HCT116 (cell line): ENCODE measurements at regions not wholly inside any gene's neighbourhood (a gene's known extent, or its start where the extent isn't known, plus 50 kb on each side); places are given as distances from the start of the nearest gene placed in this dataset.

Experiments
- ATAC-seq: fragments of 200-7000 bp; cut with Tn5 transposase; 2 replicates; pipeline ENCODE4 v1.9.1; 2020; ENCODE audit warnings: mild to moderate bottlenecking, moderate library complexity
- BruUV-seq: library from RNA; stranded (reverse); fragments of 400-500 nt; replicated peaks from 2 replicates; lab custom pipeline; 2021; lab: Mats Ljungman, UMichigan
- CTCF ChIA-PET: fragments of 300-600 bp; sonication (Branson Sonifier 250); formaldehyde crosslinking; loops from one replicate; lab custom pipeline; 2021; ENCODE audit warnings: antibody characterized with exemption; lab: Charles Lee
- POLR2A ChIA-PET: fragments of 300-600, 350-600 bp; sonication (Branson Sonifier 250); formaldehyde crosslinking; loops from one replicate; lab custom pipeline; 2021; ENCODE audit warnings: antibody characterized with exemption; lab: Charles Lee
- RAD21 ChIA-PET, 2 experiments: fragments of 300-600 bp; sonication (Branson Sonifier 250); formaldehyde crosslinking; loops; one replicate each; lab custom pipeline; 2023; ENCODE audit warnings: low total read pairs in 2 of 2; ENCODE audit not compliant: uncharacterized antibody in 2 of 2, unreplicated experiment in 2 of 2, low non-redundant PET in 1 of 2; lab: Charles Lee
- DNase-seq: peaks from one replicate; pipeline ENCODE4 v3.0.0-alpha.2; 2010; ENCODE audit warnings: low read depth, low spot score
- H2AFZ ChIP-seq: fragments of 200-600 bp; shearing (Covaris generic), sonication (generic); 2 replicates; pipeline ENCODE4 v1.6.1; 2017; ENCODE audit warnings: low read depth, mixed run types, mixed read lengths, antibody characterized with exemption, low read length; ENCODE audit not compliant: poor library complexity, severe bottlenecking
- H3K27ac ChIP-seq: 2 replicates; pipeline ENCODE4 v1.5.1; 2012; ENCODE audit warnings: low read depth, low read length
- H3K27me3 ChIP-seq: fragments of 200-600 bp; sonication (generic); 2 replicates; pipeline ENCODE4 v1.6.1; 2016; ENCODE audit warnings: mixed run types, low read length, mixed read lengths; ENCODE audit not compliant: insufficient read depth
- H3K36me3 ChIP-seq, 2 experiments: fragments of 200-500 bp in 1 of 2; fragments of 200-600 bp in 1 of 2; sonication (Bioruptor generic) in 1 of 2; sonication (generic) in 1 of 2; 2 replicates each; pipeline versions ENCODE4 v1.5.1 to v1.6.1; 2014 to 2016; ENCODE audit warnings: low read length in 2 of 2, inconsistent platforms in 1 of 2, mixed read lengths in 1 of 2, mixed run types in 1 of 2; ENCODE audit not compliant: insufficient read depth in 2 of 2, control insufficient read depth in 1 of 2
- H3K4me1 ChIP-seq, 2 experiments: fragments of 200-600 bp in 1 of 2; sonication (generic) in 1 of 2; 2 replicates each; pipeline versions ENCODE4 v1.5.1 to v1.6.1; 2012 to 2017; ENCODE audit warnings: low read length in 2 of 2, inconsistent platforms in 1 of 2, mild to moderate bottlenecking in 1 of 2, mixed read lengths in 1 of 2, mixed run types in 1 of 2, moderate library complexity in 1 of 2; ENCODE audit not compliant: insufficient read depth in 2 of 2, control insufficient read depth in 1 of 2
- H3K4me2 ChIP-seq: fragments of 200-600 bp; sonication (generic); 2 replicates; pipeline ENCODE4 v1.6.1; 2017; ENCODE audit warnings: mixed run types, low read length, mixed read lengths
- H3K4me3 ChIP-seq, 2 experiments: fragments of 200-600 bp in 1 of 2; sonication (generic) in 1 of 2; replicated peaks in 1 of 2; 2 replicates each; pipeline ENCODE4 v1.5.1; 2011 to 2016; ENCODE audit warnings: low read length in 2 of 2, control low read depth in 1 of 2, low read depth in 1 of 2, mild to moderate bottlenecking in 1 of 2, mixed read lengths in 1 of 2, mixed run types in 1 of 2
- H3K79me2 ChIP-seq: fragments of 200-600 bp; sonication (generic); 2 replicates; pipeline ENCODE4 v1.6.1; 2017; ENCODE audit warnings: mild to moderate bottlenecking, mixed run types, low read length, moderate library complexity, mixed read lengths; ENCODE audit not compliant: insufficient read depth
- H3K9ac ChIP-seq: fragments of 200-600 bp; sonication (generic); 2 replicates; pipeline ENCODE4 v1.6.1; 2016; ENCODE audit warnings: low read length, mixed read lengths
- H3K9me2 ChIP-seq: fragments of 200-600 bp; sonication (generic), shearing (Covaris generic); 2 replicates; pipeline ENCODE4 v1.6.1; 2017; ENCODE audit warnings: mixed run types, mild to moderate bottlenecking, moderate library complexity; ENCODE audit not compliant: insufficient read depth
- H3K9me3 ChIP-seq, 2 experiments: fragments of 200-500 bp in 1 of 2; fragments of 200-600 bp in 1 of 2; sonication (Bioruptor generic) in 1 of 2; sonication (generic) in 1 of 2; 2 replicates each; pipeline ENCODE4 v1.6.1; 2014 to 2017; ENCODE audit warnings: low read length in 2 of 2, mixed read lengths in 2 of 2, inconsistent platforms in 1 of 2, low read depth in 1 of 2, mild to moderate bottlenecking in 1 of 2, mixed run types in 1 of 2, moderate library complexity in 1 of 2; ENCODE audit not compliant: control insufficient read depth in 1 of 2, insufficient read depth in 1 of 2
- H4K20me1 ChIP-seq: fragments of 200-600 bp; sonication (generic), shearing (Covaris generic); 2 replicates; pipeline ENCODE4 v1.6.1; 2017; ENCODE audit warnings: mixed run types, mild to moderate bottlenecking, moderate library complexity; ENCODE audit not compliant: insufficient read depth
- EGR1 ChIP-seq: IDR thresholded peaks from 2 replicates; pipeline ENCODE4 v1.6.1; 2012; ENCODE audit warnings: low read depth
- ELF1 ChIP-seq: IDR thresholded peaks from 2 replicates; pipeline ENCODE4 v1.6.1; 2012; ENCODE audit warnings: low read depth, borderline replicate concordance
- EZH2 ChIP-seq: fragments of 200-600 bp; sonication (generic); IDR thresholded peaks from 2 replicates; pipeline ENCODE4 v1.6.1; 2017; ENCODE audit warnings: antibody characterized with exemption, mixed run types
- FOSL1 ChIP-seq: IDR thresholded peaks from 2 replicates; pipeline ENCODE4 v1.6.1; 2012; ENCODE audit warnings: low read depth
- JUND ChIP-seq: IDR thresholded peaks from 2 replicates; pipeline ENCODE4 v1.6.1; 2012
- POLR2A ChIP-seq: IDR thresholded peaks from 2 replicates; pipeline ENCODE4 v1.7.0; 2011; ENCODE audit warnings: borderline replicate concordance; ENCODE audit not compliant: insufficient read depth, insufficient read length; ENCODE audit errors: extremely low read depth
- RAD21 ChIP-seq: IDR thresholded peaks from 2 replicates; pipeline ENCODE4 v1.6.1; 2012; ENCODE audit warnings: low read depth, mild to moderate bottlenecking
- REST ChIP-seq: IDR thresholded peaks from 2 replicates; pipeline ENCODE4 v1.6.1; 2012; ENCODE audit warnings: low read depth
- SIN3A ChIP-seq: IDR thresholded peaks from 2 replicates; pipeline ENCODE4 v1.6.1; 2012; ENCODE audit warnings: low read depth
- SRF ChIP-seq: IDR thresholded peaks from 2 replicates; pipeline ENCODE4 v1.6.1; 2012; ENCODE audit warnings: low read depth
- YY1 ChIP-seq: IDR thresholded peaks from 2 replicates; pipeline ENCODE4 v1.6.1; 2011; ENCODE audit warnings: low read length, low read depth, moderate library complexity, mild to moderate bottlenecking; ENCODE audit not compliant: insufficient replicate concordance; ENCODE audit errors: extremely low read depth
- ZFX ChIP-seq: fragments of 450-650 bp; IDR thresholded peaks from 2 replicates; pipeline ENCODE4 v1.6.1; 2017
- intact Hi-C: fragments of 100-400 bp; cut with micrococcal nuclease; formaldehyde crosslinking; loops from 2 replicates; pipeline ENCODE4 v1.10.0; 2022
- TF ChIP-seq, protein P1 (sequence below): IDR thresholded peaks from 2 replicates; pipeline ENCODE4 v1.6.1; 2011; ENCODE audit warnings: mild to moderate bottlenecking, low read length, moderate library complexity; ENCODE audit not compliant: insufficient replicate concordance; ENCODE audit errors: extremely low read depth
- TF ChIP-seq, protein P2 (sequence below): IDR thresholded peaks from 2 replicates; pipeline ENCODE4 v1.6.1; 2012
- TF ChIP-seq, protein P3 (sequence below): IDR thresholded peaks from 2 replicates; pipeline ENCODE4 v1.6.1; 2012

- Histone ChIP-seq H3K27ac (no peak overlapping the region), H4K20me1 (no peaks in the 10 kb centered on the region), H3K9ac (no peak overlapping the region), H2AFZ (no peak overlapping the region), H3K4me3 (no peak overlapping the region), H3K4me1 (peaks cover 7 to 17% of the 10 kb centered on the region in 2 experiments; a peak in 3 of 4 replicates), H3K79me2 (no peaks in the 10 kb centered on the region), H3K4me2 (no peak overlapping the region), H3K9me3 (no peaks in the 10 kb centered on the region), H3K9me2 (no peaks in the 10 kb centered on the region), H3K36me3 (no peaks in the 10 kb centered on the region), H3K27me3 (no peaks in the 10 kb centered on the region)
- ChIA-PET RAD21 (no interaction called here), POLR2A (no interaction called here)
- intact Hi-C loops: no loop called here
- no peak for ATAC-seq
- no TSS peak for BruUV-seq
- no peak for DNase-seq
- TF ChIP-seq EGR1 (no peak), ZFX (no peak), RAD21 (no peak)
- TF ChIP-seq, all 23 proteins: peak for 0
- CTCF ChIA-PET: interaction anchor here (0.9 to 1.4 kb wide), 3 partner anchors 8 to 10 kb away, joined by 3 to 5 read pairs (median 3); no protein-coding TSS in a partner anchor
Observed at GRCh38 chr5:138651058-138651766, 76.0 kb upstream of the HSPA9 start.

- CTCF ChIA-PET: no interaction called here
- no peak overlapping the region for H3K4me2 ChIP-seq
- no peaks in the 10 kb centered on the region for H3K9me3 ChIP-seq
- H3K27ac ChIP-seq: no peak overlapping the region
- H3K4me1 ChIP-seq: peaks cover 7 to 17% of the 10 kb centered on the region in 2 experiments; a peak in 3 of 4 replicates
- H3K4me3 ChIP-seq: no peak overlapping the region
- no peaks in the 10 kb centered on the region for H3K9me2 ChIP-seq
- RAD21 ChIA-PET: no interaction called here
- POLR2A ChIA-PET: interaction anchor here (0.6 kb wide), 1 partner anchor 548 kb away, joined by 3 read pairs; no protein-coding TSS in a partner anchor
- BruUV-seq: no TSS peak
- H3K9ac ChIP-seq: no peak overlapping the region
- H4K20me1 ChIP-seq: no peaks in the 10 kb centered on the region
- no peaks in the 10 kb centered on the region for H3K79me2 ChIP-seq
- H3K27me3 ChIP-seq: no peaks in the 10 kb centered on the region
- no peak for ATAC-seq
- intact Hi-C loops: no loop called here
- DNase-seq: no peak
- no peaks in the 10 kb centered on the region for H3K36me3 ChIP-seq
- no peak overlapping the region for H2AFZ ChIP-seq
- TF ChIP-seq ELF1: no peak
- TF ChIP-seq SIN3A: no peak
- TF ChIP-seq RAD21: no peak
- TF ChIP-seq, protein P1, sequence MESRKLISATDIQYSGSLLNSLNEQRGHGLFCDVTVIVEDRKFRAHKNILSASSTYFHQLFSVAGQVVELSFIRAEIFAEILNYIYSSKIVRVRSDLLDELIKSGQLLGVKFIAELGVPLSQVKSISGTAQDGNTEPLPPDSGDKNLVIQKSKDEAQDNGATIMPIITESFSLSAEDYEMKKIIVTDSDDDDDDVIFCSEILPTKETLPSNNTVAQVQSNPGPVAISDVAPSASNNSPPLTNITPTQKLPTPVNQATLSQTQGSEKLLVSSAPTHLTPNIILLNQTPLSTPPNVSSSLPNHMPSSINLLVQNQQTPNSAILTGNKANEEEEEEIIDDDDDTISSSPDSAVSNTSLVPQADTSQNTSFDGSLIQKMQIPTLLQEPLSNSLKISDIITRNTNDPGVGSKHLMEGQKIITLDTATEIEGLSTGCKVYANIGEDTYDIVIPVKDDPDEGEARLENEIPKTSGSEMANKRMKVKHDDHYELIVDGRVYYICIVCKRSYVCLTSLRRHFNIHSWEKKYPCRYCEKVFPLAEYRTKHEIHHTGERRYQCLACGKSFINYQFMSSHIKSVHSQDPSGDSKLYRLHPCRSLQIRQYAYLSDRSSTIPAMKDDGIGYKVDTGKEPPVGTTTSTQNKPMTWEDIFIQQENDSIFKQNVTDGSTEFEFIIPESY: no peak
- TF ChIP-seq, protein P2, sequence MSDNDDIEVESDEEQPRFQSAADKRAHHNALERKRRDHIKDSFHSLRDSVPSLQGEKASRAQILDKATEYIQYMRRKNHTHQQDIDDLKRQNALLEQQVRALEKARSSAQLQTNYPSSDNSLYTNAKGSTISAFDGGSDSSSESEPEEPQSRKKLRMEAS: no peak
- TF ChIP-seq YY1: no peak
- TF ChIP-seq, protein P3, sequence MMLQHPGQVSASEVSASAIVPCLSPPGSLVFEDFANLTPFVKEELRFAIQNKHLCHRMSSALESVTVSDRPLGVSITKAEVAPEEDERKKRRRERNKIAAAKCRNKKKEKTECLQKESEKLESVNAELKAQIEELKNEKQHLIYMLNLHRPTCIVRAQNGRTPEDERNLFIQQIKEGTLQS: no peak
- TF ChIP-seq EZH2: no peak
- TF ChIP-seq REST: no peak
- TF ChIP-seq SRF: no peak
- no peak for TF ChIP-seq FOSL1
- TF ChIP-seq JUND: no peak
- TF ChIP-seq POLR2A: no peak
Observed at GRCh38 chr5:138650196-138650595, 75.0 kb upstream of the HSPA9 start.
